HFF-Myc (cell line): ENCODE measurements at regions not wholly inside any gene's neighbourhood (a gene's known extent, or its start where the extent isn't known, plus 50 kb on each side); places are given as distances from the start of the nearest gene placed in this dataset.

ENCODE experiments used
- DNase-seq: peaks from one replicate; pipeline ENCODE4 v3.0.0-alpha.2; 2011; ENCODE audit warnings: low read depth; ENCODE audit errors: extremely low read depth
- H3K4me3 ChIP-seq: replicated peaks from 2 replicates; pipeline ENCODE4 v1.5.1; 2011; ENCODE audit warnings: low read depth, mild to moderate bottlenecking, control low read depth, low read length
- TF ChIP-seq, protein P1 (sequence below): IDR thresholded peaks from 2 replicates; pipeline ENCODE4 v1.5.1; 2012; ENCODE audit warnings: mild to moderate bottlenecking, low read depth, low read length, control low read depth; ENCODE audit errors: missing control alignments

DNA sequence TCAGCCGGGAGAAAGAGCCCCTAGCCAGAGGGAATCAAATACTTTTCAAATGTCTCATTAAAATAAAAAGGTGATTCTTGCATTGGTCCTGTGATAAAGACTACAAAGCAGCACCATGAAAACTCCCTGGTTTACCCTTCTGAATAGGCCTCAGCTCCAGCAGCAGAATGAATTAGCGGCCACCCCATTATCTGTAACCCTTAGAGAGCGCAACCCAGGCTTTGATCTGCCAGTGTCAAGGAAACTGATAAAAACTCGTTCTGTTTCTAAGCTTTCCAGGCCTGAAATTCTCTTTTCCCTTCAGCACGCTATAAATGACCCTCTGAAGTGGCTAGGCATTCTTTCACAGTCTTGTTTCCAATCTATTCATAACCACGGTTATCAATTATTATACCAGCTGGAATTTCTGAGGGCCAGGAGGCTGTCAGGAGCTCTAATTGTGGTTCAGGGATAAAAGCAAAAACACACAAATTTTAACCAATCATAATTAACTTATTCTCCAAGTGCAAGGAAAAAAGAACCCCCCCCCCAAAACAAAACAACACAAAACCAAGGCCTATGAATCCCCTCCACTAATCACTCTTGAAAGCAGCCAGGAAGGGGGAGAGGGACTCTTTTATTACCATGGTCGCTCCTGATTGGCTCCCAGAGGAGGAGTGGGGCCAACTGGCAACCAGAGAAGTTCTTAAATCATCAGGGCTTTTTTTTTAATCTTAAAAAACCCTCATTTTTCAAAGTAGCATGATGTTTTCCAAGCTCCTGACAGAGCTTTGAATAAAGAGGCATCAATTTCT lies 258.9 kb downstream of the CYRIA start:
- DNase-seq = no peak
- no peak overlapping the region for H3K4me3 ChIP-seq
- TF ChIP-seq, protein P1, sequence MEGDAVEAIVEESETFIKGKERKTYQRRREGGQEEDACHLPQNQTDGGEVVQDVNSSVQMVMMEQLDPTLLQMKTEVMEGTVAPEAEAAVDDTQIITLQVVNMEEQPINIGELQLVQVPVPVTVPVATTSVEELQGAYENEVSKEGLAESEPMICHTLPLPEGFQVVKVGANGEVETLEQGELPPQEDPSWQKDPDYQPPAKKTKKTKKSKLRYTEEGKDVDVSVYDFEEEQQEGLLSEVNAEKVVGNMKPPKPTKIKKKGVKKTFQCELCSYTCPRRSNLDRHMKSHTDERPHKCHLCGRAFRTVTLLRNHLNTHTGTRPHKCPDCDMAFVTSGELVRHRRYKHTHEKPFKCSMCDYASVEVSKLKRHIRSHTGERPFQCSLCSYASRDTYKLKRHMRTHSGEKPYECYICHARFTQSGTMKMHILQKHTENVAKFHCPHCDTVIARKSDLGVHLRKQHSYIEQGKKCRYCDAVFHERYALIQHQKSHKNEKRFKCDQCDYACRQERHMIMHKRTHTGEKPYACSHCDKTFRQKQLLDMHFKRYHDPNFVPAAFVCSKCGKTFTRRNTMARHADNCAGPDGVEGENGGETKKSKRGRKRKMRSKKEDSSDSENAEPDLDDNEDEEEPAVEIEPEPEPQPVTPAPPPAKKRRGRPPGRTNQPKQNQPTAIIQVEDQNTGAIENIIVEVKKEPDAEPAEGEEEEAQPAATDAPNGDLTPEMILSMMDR = no peak

DNA sequence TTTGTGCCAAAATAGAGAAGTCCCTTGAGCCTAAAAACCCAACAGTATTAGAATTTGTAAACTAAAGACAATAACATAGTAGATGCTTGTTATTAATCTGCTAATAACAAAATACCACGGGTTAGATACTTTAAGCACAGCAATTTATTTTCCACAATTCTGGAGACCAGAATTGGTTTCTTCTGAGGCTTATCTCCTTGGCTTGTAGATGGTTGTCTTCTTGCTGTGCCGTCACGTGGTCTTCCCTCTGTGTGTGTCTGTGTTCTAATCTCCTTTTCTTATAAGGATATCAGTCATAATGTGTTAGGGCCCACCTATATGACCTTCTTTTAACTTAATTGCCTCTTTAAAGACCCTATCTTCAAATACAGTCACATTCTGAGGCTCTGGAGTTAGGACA lies 260.1 kb downstream of the CYRIA start:
- no peak overlapping the region for H3K4me3 ChIP-seq
- DNase-seq = no peak
- TF ChIP-seq, protein P1 = no peak

DNA sequence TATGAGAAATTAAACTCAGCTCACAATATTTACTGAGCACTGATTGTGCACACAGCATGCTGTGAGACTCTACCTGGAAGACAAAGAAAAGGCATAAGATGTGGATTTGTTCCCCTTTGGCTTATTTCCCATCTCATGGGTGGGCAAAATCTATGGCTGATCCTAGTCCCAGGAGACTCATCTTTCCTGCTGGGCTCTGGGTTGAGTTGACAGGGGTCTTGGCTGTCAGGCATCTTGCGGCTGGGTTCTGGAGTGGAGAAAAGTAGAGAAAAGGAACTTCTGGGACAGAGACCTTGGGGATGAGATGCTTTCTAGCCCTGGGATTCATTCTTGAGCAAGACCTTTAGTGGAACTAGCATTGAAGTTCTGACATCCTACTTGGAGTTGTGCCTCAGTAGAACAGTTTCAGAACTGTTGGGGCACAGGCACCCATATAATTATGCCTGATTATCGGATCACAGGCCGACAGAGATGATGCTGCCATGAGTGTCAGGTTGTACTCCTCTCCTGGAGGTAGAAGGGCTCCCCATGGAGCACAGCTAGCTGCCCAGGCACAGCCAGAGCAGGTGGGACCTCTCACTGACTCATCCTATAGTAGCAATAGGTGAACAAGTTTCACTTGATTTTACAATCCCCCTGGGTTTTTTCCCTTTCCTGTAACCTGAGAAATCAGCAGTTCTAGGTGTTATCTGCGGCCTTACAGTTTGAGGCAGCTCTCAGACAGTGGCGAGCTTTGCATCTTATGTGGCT lies 260.9 kb downstream of the CYRIA start:
- TF ChIP-seq, protein P1 = no peak
- no peak overlapping the region for H3K4me3 ChIP-seq
- DNase-seq = no peak

DNA sequence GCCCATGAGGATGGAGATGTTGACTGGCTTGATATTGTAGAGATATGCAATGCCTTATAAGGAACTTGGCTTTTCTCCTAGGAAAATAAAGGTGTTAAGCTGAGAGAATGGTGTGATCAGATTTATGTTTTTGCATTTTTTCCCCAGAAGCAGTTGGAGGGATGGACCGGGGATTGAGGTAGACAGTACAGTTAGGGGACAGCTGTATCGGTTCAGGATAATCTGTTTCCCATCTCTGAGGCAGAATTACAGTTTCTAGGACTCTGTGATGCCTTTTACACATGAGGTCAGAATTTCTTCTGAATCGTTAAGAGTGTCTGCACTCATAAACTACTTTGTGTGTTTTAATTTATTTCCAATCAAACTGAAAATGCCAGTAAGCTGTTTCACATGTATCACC lies 261.5 kb downstream of the CYRIA start:
- TF ChIP-seq, protein P1 = no peak
- DNase-seq = no peak
- H3K4me3 ChIP-seq = no peak overlapping the region

DNA sequence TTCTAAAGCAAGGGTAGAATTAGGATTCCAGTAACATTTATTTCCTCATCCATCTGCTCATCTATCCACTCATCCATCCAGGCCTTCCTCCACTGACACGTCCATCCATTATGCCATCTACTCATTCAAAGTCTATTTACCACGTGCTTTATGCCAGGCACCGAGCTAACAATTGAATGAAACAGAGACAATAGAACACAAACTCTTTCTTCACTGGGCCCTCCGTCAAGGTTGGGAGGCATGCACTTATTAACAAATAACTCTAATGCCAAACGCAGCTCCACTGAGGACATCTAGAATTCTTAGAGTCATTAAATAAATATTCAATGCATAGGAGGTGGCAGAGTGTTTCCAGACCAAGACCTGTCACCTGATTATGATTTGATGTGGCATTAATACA lies 262.7 kb downstream of the CYRIA start:
- TF ChIP-seq, protein P1 = no peak
- no peak overlapping the region for H3K4me3 ChIP-seq
- DNase-seq = no peak

DNA sequence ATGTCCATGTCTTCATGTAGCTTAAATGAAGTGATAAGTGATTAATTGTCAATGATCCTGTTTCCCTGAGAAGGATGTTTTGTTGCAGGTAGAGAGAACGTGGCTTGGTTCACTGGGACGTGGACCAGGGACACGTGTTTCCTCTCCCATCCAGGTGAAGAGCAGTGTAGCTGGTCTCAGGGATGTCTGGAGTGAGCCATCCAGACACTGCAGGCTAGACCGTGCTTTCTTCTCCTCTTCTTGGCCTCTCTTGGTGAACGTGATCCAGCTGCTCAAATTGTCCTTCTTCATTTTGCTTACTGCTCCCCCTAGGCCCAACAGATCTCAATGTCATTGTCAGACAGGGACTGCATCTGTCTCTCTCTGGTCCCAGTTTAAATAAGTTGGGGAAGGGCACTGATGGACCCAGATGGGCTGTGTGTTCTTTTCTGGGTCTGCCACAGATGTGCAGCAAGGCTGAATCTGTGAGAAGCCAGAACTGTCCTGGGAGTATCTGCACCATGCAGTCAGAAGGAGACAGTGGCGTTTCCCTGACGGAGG lies 263.8 kb downstream of the CYRIA start:
- DNase-seq = no peak
- no peak overlapping the region for H3K4me3 ChIP-seq
- TF ChIP-seq, protein P1 = no peak
